Mucosa of gallbladder (tissue), 1 donor: ENCODE measurements at regions not wholly inside any gene's neighbourhood (a gene's known extent, or its start where the extent isn't known, plus 50 kb on each side); places are given as distances from the start of the nearest gene placed in this dataset.
"Not testable (repeated sequence)": the region's sequence is repeated elsewhere in the genome, so short reads cannot be mapped to it uniquely, and the experiment has no call there.

Experiments
- DNase-seq: peaks from one replicate; pipeline ENCODE4 v3.0.0-alpha.2; 2020; ENCODE audit warnings: low spot score
- donor health status: DM: no; HTN: no; CAD: no.

- DNase-seq = no peak
Observed at GRCh38 chr3:176870451-176870850, 326.8 kb downstream of the TBL1XR1 start.

GRCh38 chr3:176867681-176868663 is 329.3 kb downstream of the TBL1XR1 start:
- peak; percentile 61 for DNase-seq

GRCh38 chr3:176861137-176861536 is 336.1 kb downstream of the TBL1XR1 start:
- no peak for DNase-seq

GRCh38 chr3:176856721-176857120 is 340.6 kb downstream of the TBL1XR1 start:
- DNase-seq = no peak

- DNase-seq = peak; percentile 27
Observed at GRCh38 chr3:176855901-176856486, 341.3 kb downstream of the TBL1XR1 start.

GRCh38 chr3:176855213-176855612 is 342.1 kb downstream of the TBL1XR1 start:
- DNase-seq = no peak

GRCh38 chr3:176850498-176850897 is 346.8 kb downstream of the TBL1XR1 start:
- no peak for DNase-seq

GRCh38 chr3:176848431-176849214 is 348.7 kb downstream of the TBL1XR1 start:
- DNase-seq = no peak

- DNase-seq = no peak
Observed at GRCh38 chr3:176842914-176843313, 354.4 kb downstream of the TBL1XR1 start.

GRCh38 chr3:176840641-176841286 is 356.5 kb downstream of the TBL1XR1 start:
- no peak for DNase-seq

GRCh38 chr3:176839901-176840300 is 357.4 kb downstream of the TBL1XR1 start:
- no peak for DNase-seq

- no peak for DNase-seq
Observed at GRCh38 chr3:176839466-176839865, 357.8 kb downstream of the TBL1XR1 start.

GRCh38 chr3:176827244-176827643 is 370.0 kb downstream of the TBL1XR1 start:
- DNase-seq = not testable (repeated sequence)

- DNase-seq = no peak
Observed at GRCh38 chr3:176824811-176825210, 372.5 kb downstream of the TBL1XR1 start.

GRCh38 chr3:176820764-176821163 is 376.5 kb downstream of the TBL1XR1 start:
- DNase-seq = no peak

GRCh38 chr3:176816937-176817336 is 380.3 kb downstream of the TBL1XR1 start:
- DNase-seq = no peak

- DNase-seq = peak; percentile 56
Observed at GRCh38 chr3:176814285-176814684, 383.0 kb downstream of the TBL1XR1 start.

- no peak for DNase-seq
Observed at GRCh38 chr3:176807938-176808337, 389.3 kb downstream of the TBL1XR1 start.

GRCh38 chr3:176799675-176800074 is 397.6 kb downstream of the TBL1XR1 start:
- DNase-seq = peak; percentile 31

- DNase-seq = no peak
Observed at GRCh38 chr3:176798680-176799079, 398.6 kb downstream of the TBL1XR1 start.

- no peak for DNase-seq
Observed at GRCh38 chr3:176796371-176796770, 400.9 kb downstream of the TBL1XR1 start.

- no peak for DNase-seq
Observed at GRCh38 chr3:176795891-176796290, 401.4 kb downstream of the TBL1XR1 start.
